ENCODE measurements at regions not wholly inside any gene's neighbourhood (a gene's known extent, or its start where the extent isn't known, plus 50 kb on each side); places are given as distances from the start of the nearest gene placed in this dataset.

DNA sequence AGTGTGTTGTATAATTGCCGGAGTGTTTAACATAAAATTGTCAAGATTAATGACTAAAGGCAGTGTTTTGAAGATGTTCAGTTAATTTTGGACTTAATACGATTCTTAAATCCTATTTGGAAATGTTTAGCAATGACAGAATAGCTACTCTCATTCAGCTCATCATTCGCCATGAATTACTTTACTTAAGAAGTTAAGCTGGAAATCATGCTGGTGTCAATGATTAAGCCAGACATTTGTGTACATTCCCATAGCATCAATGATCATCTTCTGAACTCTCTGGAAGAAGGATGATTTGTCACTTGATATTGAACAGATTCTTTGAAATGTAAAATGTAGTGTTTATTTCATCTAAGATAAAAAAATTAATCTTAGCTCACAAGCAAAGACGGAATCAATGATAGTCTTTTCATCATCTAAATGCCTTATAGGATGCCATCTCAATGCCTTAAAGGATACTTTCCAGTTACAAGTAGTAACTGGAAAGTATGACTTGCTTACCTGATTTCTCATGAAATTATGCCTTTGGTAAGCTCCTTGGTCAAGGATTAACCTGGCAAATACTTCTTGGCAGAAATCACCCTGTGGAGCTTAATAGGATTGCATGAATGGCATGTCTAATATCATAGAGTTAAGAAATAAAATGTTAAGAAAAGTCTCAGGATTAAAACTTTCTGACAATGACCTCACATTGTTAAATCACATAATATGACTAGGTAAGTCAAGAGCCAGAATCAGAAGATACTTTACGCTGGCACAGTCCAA is 515.5 kb upstream of the AGA start:
- TF ChIP-seq, protein P1, sequence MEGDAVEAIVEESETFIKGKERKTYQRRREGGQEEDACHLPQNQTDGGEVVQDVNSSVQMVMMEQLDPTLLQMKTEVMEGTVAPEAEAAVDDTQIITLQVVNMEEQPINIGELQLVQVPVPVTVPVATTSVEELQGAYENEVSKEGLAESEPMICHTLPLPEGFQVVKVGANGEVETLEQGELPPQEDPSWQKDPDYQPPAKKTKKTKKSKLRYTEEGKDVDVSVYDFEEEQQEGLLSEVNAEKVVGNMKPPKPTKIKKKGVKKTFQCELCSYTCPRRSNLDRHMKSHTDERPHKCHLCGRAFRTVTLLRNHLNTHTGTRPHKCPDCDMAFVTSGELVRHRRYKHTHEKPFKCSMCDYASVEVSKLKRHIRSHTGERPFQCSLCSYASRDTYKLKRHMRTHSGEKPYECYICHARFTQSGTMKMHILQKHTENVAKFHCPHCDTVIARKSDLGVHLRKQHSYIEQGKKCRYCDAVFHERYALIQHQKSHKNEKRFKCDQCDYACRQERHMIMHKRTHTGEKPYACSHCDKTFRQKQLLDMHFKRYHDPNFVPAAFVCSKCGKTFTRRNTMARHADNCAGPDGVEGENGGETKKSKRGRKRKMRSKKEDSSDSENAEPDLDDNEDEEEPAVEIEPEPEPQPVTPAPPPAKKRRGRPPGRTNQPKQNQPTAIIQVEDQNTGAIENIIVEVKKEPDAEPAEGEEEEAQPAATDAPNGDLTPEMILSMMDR (IDR thresholded peaks at IDR 0.05; ENCODE audit: insufficient read depth, low read length) = no peak
- TF ChIP-seq POLR2AphosphoS5 (IDR thresholded peaks at IDR 0.05; ENCODE audit: low read depth) = no peak

Measured in HL-60 (cell line).